Activated CD4-positive, alpha-beta T cell treated with anti-CD3 and anti-CD28 coated beads, Interleukin-10, Interleukin-2, amounts not matched to agents 100 ng/mL and 50 ng/mL, durations not matched to agents 16 hours and 8 hours (primary cell): ENCODE measurements at regions not wholly inside any gene's neighbourhood (a gene's known extent, or its start where the extent isn't known, plus 50 kb on each side); places are given as distances from the start of the nearest gene placed in this dataset.
A peak's percentile ranks its signal among the peaks of the same experiment; 100 is the strongest.
"Not testable (repeated sequence)": the region's sequence is repeated elsewhere in the genome, so short reads cannot be mapped to it uniquely, and the experiment has no call there.

Source experiments
- DNase-seq: peaks from one replicate; pipeline ENCODE4 v3.0.0-alpha.2; 2020

DNA sequence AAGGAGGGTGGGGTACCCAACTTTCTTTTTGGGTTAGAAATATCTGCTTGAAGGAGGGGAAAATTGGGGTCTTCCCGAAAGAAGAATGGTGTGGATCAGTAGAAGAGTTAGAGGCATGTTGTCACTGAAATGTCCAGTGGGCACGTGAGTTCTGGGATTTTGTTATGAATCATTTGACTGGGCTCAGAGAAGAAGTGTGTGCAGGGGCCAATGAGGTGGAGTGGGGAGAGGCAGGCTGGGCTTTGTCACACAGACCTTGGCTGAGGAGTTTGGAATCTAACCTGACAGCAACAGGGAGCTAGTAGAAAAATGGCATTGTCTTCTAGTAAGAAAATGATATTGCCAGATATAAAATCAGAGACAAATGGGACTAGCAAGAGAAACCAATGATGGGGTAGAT lies 436.8 kb downstream of the MFSD1 start:
- DNase-seq, result no peak

GRCh38 chr3:159239059-159239458 lies 437.2 kb downstream of the MFSD1 start:
- DNase-seq, result no peak

DNA sequence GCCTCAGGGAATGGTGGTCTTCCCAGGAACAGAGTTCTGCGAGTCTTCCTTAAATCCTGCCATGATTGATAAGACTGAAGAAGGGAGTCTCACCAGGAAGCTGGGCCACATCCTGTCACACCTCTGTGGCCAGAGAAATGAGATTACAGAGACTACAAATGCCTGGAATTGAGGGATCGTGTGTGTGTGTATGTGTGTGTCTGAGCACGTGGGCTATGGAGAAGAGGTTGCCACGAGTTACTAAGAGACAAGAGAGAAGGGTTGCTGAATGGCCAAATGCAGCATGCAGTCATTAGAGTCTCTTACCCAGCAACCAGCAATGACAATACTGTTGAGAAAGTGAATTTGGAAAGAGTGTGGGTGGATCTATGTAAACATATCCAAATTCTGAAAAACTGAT lies 443.1 kb downstream of the MFSD1 start:
- no peak for DNase-seq

DNA sequence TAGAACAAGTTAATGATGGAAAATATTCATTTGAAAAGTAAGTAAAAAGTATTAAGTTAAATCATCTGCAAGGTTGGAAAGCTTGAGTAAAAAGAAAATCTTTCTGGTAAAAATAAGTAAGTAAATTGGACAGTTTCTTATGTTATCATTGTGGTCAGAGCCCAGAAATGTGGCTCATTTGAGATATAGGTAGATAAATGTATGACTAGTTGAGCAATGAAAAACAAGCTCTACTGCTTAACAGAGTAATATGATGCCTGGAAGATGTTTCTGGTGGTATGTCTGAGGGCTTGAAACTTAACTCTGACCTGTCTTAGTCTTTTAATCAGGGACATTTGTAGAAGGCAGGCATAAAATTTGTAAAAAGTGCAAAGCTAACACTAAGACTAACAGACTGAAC lies 444.0 kb downstream of the MFSD1 start:
- no peak for DNase-seq

GRCh38 chr3:159246385-159246784 lies 444.5 kb downstream of the MFSD1 start:
- DNase-seq, result no peak

DNA sequence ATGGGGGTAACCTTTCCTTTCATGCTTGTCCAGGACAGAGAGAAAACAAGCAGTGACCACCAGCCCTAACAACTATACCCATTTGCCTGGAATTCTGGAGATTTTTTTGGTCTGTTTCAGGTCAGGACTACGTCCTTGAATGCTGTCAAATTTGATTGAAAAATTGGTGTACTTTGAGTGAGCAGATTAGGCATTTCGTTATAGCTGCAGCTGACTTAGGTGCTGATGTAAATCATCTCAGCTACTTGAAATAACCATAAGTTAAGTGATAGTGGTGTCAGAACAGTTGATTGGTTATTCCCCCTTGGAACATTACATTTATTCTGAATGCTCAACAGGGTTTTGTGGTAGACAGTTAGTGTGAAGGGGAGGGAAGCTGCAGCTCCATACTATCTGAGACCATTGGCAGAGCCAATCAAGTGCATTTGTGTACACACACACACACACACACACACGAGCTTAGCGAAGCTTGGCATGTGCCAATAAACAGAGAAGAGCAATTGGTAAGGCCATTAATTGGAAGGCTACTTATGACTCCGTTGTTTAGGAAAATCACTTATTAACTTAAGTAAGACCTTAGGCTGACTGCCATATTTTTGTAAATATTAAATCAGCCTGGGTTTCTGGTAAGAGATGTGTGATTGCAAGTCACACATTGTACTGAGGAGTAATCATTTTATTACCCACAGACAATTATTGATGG lies 447.8 kb downstream of the MFSD1 start:
- no peak for DNase-seq

- no peak for DNase-seq
Measured at GRCh38 chr3:159250961-159251360, 449.1 kb downstream of the MFSD1 start.

DNA sequence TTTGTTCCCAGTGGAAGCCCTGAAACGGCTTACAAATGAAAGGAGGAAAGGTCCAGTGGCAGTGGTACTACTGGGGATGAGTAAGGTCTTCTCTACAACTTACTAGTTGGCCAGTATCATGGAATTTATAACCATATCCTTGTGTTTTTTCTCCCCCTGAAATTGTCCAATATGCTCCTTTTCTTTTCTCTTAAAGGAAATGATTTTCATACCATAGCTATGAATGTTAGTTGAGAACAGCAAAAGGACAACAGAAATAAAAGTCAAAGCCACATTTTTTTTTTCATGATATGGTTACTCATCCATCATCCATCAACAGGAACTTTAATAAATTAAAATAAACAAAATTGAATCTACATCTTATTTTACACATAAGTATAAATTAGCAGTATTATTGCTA lies 450.4 kb downstream of the MFSD1 start:
- no peak for DNase-seq

GRCh38 chr3:159252772-159253384 lies 451.0 kb downstream of the MFSD1 start:
- DNase-seq, result peak; percentile 28

DNA sequence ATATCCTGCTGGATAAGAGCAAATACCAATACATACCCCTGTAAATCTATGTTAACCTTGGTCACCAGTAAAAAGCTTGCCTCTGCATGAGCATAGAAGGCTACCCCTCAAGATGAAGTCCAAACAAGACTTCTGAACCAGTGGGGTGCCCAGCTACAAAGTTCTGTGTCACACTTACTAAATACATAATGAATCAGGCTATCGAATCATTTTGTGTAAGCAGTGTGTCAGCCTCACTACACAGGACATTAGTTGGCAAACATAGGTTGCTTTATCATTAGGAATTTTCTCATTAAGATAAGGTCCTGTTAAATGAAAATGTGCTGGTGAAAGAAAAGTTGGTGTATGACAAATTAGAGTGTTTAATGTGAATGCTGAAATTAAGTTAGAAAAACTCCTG lies 452.0 kb downstream of the MFSD1 start:
- no peak for DNase-seq

- DNase-seq, result no peak
Measured at GRCh38 chr3:159257954-159258353, 456.1 kb downstream of the MFSD1 start.

DNA sequence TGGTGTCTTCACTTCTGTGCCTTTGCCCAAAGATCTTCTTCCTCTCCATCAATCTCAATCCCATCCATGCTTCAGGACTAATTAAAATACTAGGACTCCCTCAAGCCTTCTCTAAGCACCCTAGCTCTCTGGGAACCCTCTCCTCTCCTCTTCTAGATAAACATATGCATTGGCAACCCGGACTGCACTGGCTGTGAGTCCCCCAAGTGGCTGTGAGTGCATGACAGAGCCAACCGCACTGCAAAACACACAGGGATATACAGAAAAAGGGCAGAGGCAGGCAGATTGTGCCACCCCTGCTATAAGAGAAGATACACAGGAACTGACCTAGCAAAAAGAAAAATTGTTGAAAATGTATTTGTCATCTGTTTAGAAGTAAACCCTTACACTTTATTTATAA lies 457.1 kb downstream of the MFSD1 start:
- DNase-seq, result no peak

GRCh38 chr3:159260049-159260662 lies 458.3 kb downstream of the MFSD1 start:
- peak; percentile 50 for DNase-seq

DNA sequence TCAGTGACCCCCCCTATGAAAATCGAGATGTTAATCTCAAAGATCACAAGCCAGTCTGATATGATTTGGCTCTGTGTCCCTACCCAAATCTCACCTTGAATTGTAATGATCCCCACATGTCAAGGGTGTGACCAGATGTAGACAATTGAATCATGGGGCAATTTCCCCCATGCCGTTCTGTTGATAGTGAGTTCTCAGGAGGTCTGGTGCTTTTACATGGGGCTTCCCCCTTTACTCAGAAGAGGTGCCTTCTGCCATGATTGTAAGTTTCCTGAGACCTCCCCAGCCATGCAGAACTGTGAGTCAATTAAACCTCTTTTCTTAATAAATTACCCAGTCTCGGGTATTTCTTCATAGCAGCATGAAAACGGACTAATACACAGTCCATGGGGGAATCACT lies 459.5 kb downstream of the MFSD1 start:
- DNase-seq, result not testable (repeated sequence)

DNA sequence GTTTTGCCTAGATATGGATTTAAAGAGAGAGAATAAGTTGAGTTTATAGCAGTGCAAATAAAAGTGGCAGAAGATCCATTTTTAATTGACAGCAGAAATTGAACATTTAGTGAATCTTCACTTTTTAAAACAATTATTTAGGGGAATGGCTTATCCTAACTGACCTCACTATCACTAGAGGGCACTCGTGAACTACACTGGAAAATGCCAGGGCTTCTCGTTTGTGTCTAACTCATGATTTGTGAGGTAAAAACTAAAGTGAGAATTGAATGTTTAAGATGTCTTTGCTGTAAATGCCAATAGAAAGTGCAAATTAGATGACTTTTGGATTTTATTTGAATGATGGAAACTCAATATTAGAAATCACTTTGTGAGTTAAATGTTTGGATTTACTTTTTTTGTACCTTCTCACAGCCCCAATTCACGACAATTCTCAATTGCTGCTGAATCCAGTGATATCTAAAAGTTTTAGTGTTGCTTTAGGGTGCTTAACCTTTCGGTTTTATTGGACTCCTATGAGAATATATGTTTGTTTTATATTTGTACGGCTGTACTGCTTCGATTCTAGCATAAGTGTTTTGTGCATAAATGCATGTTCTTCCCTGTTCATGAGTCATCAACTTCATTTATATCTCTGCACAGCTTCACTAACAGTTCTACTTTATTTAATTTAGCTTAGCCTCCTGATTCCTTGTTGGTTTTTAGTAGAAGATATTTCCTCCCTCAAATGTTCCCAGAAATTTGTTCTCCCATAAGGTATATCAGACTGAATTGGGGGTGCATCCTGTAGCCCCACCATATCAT lies 462.1 kb downstream of the MFSD1 start:
- peak; percentile 38 for DNase-seq

DNA sequence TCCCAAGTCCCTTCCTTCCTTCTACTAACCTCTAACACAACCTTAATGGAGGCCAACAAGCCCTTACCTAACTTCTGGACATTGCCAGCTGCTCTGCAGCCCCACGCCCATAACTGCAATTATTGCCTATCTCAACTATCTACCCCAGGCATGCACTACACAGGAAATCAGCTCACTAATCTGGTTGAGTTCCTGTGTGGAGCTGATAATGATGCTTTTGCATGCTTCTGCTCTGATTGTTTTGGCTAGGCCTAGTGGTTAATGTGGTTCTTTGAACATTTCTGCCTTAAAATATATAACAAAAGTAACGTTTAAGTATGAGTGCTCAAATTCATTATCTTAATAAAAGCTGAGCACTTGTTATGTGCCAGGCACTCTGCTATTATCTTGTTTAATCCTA lies 463.9 kb downstream of the MFSD1 start:
- DNase-seq, result no peak

DNA sequence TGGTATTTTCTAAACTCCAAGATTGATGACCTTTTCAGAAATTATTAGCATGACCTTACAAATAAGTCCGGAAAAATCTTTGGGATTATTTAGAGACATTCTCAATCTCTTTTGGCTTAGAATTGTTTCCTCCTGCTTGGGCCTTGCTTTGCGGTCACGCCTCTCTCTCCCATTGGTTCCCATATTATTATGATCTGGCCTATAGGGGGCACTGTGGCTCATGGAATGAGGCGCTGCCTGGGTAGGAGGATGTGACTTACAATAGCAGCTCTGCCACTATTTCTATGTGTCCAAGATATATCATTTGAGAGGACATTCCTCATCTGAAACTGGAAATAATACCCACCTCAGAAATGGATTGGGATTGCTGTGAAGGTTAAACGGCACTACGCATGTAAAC lies 464.9 kb downstream of the MFSD1 start:
- DNase-seq, result peak; percentile 40

DNA sequence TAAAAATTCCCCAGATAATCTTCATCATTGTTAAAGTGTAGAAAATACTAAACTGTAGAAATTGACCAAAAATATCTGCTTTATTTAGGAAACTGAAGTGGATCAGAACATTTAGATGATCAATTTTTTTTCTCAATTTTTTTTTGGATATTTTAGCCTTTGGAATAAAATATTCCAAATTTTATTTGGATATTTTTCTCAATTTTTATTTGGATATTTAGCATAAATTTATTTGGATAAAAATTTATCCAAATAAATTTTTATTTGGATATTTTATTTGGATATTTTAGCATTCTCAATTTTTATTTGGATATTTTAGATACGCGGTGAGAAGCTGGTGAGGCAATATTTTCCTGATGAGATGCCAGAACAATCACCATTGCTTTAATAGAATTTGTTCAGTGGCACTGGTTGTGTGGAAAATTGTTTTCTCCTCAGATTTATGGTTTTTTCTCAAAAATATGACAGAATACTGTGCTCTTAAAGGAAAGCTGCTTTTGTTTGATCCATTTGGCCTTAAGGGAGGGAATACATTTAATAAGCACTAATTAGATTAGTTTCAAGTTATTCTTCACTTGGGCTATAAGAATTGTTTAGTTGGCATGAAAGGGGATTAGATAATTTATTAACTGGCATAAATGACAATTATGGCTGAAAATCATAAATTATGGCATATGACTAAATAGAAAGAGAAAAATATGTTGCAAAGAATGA lies 470.1 kb downstream of the MFSD1 start:
- no peak for DNase-seq

DNA sequence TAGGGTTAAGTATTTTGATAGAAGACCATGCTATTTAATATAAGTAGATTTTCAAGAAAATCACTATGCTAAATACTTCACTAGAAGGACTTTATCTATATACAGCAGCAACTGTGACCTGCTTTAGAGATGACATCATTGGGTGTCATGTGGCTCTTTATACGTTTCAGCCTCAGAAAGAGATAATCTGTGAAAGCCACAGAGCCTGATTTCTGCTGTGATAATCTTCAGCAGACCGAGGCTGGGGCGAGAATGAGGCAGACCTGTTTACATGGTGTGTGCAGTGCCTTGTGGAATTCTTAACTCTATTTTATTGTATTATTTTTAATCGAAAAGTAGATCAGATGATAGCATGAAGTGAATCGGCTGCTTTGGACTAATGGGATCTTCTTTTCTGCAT lies 471.2 kb downstream of the MFSD1 start:
- no peak for DNase-seq

- DNase-seq, result peak; percentile 13
Measured at GRCh38 chr3:159273608-159274007, 471.8 kb downstream of the MFSD1 start.

GRCh38 chr3:159275741-159276140 lies 473.9 kb downstream of the MFSD1 start:
- DNase-seq, result no peak

DNA sequence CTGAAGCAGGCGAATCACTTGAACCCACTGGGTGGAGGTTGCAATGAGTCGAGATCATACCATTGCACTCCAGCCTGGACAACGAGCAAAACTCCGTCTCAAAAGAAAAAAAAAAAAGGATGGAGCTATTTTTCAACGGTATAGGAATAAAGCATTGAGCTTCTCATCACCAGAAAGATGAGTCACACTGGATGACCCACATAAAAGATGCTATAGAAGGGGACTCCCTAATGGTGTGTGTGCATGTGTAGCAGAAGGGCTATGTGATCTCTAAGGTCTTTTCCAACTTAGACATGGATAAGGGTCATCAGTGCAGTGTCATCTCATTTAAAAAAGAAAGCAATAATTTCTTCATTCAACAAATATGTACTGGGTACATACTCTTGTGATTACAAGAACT lies 476.0 kb downstream of the MFSD1 start:
- no peak for DNase-seq
